ENCODE measurements at regions not wholly inside any gene's neighbourhood (a gene's known extent, or its start where the extent isn't known, plus 50 kb on each side); places are given as distances from the start of the nearest gene placed in this dataset.
"Not testable (repeated sequence)": the region's sequence is repeated elsewhere in the genome, so short reads cannot be mapped to it uniquely, and the experiment has no call there.

- Histone ChIP-seq H3K27me3 (peaks cover 0 to 23% (median 4%) of the 10 kb centered on the region in 7 donors), H3K4me1 (peaks cover 0 to 5% (median 0%) of the 10 kb centered on the region in 9 donors), H3K4me3 (no peak overlapping the region), H3K27ac (no peak overlapping the region), H3K36me3 (no peaks in the 10 kb centered on the region), H3K9me3 (no peaks in the 10 kb centered on the region)
- no peak for ATAC-seq
- intact Hi-C loops (cut with DNase I), result loop anchor here in 5 of 10 donors (5.0 to 10.0 kb wide), 3 partner anchors 172 to 262 kb away; no protein-coding TSS in a partner anchor
- 61 to 75% methylated on average over 7 of the region's 7 CpGs for WGBS, 2 donors
- TF ChIP-seq CTCF (IDR thresholded peaks at IDR 0.05), result no peak
- no peak for DNase-seq
These were observed 339.8 kb downstream of the EMP1 start for GRCh38 chr12:13536219-13536910.

GRCh38 chr12:13534645-13535398 lies 338.3 kb downstream of the EMP1 start:
- intact Hi-C loops (cut with DNase I), result loop anchor here in 9 of 10 donors (1.0 to 10.0 kb wide), 9 partner anchors 170 to 278 kb away; no protein-coding TSS in a partner anchor
- TF ChIP-seq CTCF (IDR thresholded peaks at IDR 0.05), result peak; percentile 60 to 97 (median 87)
- DNase-seq (peak; percentile 48 to 66), ATAC-seq (peak in 7 of 8 donors; percentile 43 to 72 (median 56))
- Histone ChIP-seq H3K4me3 (peak overlapping the region in 7 of 10 donors; percentile 14 to 40 (median 35)), H3K9me3 (no peaks in the 10 kb centered on the region), H3K4me1 (peaks cover 0 to 5% (median 0%) of the 10 kb centered on the region in 9 donors), H3K27ac (peak overlapping the region in 1 of 10 donors; percentile 26), H3K36me3 (no peaks in the 10 kb centered on the region), H3K27me3 (peaks cover 0 to 16% (median 4%) of the 10 kb centered on the region in 7 donors)
- WGBS, 2 donors, result 32 to 38% methylated on average over 8 of the region's 8 CpGs

GRCh38 chr12:13534242-13534641 lies 337.7 kb downstream of the EMP1 start:
- 74 to 75% methylated on average over 3 of the region's 3 CpGs for WGBS, 2 donors
- TF ChIP-seq CTCF (IDR thresholded peaks at IDR 0.05), result no peak

GRCh38 chr12:13530966-13531365 lies 334.4 kb downstream of the EMP1 start:
- Histone ChIP-seq H3K27ac (no peak overlapping the region), H3K27me3 (peaks cover 0 to 9% (median 4%) of the 10 kb centered on the region in 7 donors), H3K4me3 (no peak overlapping the region), H3K36me3 (no peaks in the 10 kb centered on the region), H3K9me3 (no peaks in the 10 kb centered on the region), H3K4me1 (peaks cover 0 to 5% (median 0%) of the 10 kb centered on the region in 9 donors)
- ATAC-seq (no peak), DNase-seq (no peak)
- WGBS, 2 donors, result 87 to 91% methylated on average over 7 of the region's 7 CpGs
- no peak for TF ChIP-seq CTCF (IDR thresholded peaks at IDR 0.05)
- intact Hi-C loops (cut with DNase I), result loop anchor here in 7 of 10 donors (5.0 to 10.0 kb wide), 5 partner anchors 166 to 274 kb away; no protein-coding TSS in a partner anchor

More at GRCh38 chr12:13534242-13534641, 337.7 kb downstream of the EMP1 start:
- H3K4me3 ChIP-seq, result peak overlapping the region in 6 of 10 donors; percentile 14 to 40 (median 36)
- no peak for DNase-seq
- peak in 1 of 8 donors; percentile 38 for ATAC-seq
- peaks cover 0 to 5% (median 0%) of the 10 kb centered on the region in 9 donors for H3K4me1 ChIP-seq
- peak overlapping the region in 1 of 10 donors; percentile 26 for H3K27ac ChIP-seq
- H3K36me3 ChIP-seq, result no peaks in the 10 kb centered on the region
- intact Hi-C loops (cut with DNase I), result loop anchor here in 9 of 10 donors (1.0 to 10.0 kb wide), 9 partner anchors 169 to 277 kb away; no protein-coding TSS in a partner anchor
- no peaks in the 10 kb centered on the region for H3K9me3 ChIP-seq
- H3K27me3 ChIP-seq, result peaks cover 0 to 16% (median 4%) of the 10 kb centered on the region in 7 donors

- H3K9me3 ChIP-seq; ATAC-seq; DNase-seq; H3K27ac ChIP-seq; H3K4me1 ChIP-seq; H3K4me3 ChIP-seq; H3K36me3 ChIP-seq; intact Hi-C loops (cut with DNase I): not testable (repeated sequence)
- peaks cover 0 to 32% (median 7%) of the 10 kb centered on the region in 7 donors for H3K27me3 ChIP-seq
- WGBS, 2 donors, result 79 to 86% methylated on average over 1 of the region's 1 CpG
These were observed 329.8 kb downstream of the EMP1 start for GRCh38 chr12:13526185-13526921.
